Muscle of arm (tissue), 1 donor: ENCODE measurements at regions not wholly inside any gene's neighbourhood (a gene's known extent, or its start where the extent isn't known, plus 50 kb on each side); places are given as distances from the start of the nearest gene placed in this dataset.

Source experiments
- DNase-seq: peaks from one replicate; pipeline ENCODE4 v3.0.0-alpha.2; 2013

GRCh38 chr12:96134200-96134599 lies 60.0 kb upstream of the ELK3 start:
- no peak for DNase-seq

GRCh38 chr12:96136161-96136560 lies 58.0 kb upstream of the ELK3 start:
- DNase-seq, result no peak

GRCh38 chr12:96136725-96137378 lies 57.3 kb upstream of the ELK3 start:
- no peak for DNase-seq

GRCh38 chr12:96140174-96140573 lies 54.0 kb upstream of the ELK3 start:
- DNase-seq, result no peak

- DNase-seq, result no peak
Observed at GRCh38 chr12:96141216-96141912, 52.8 kb upstream of the ELK3 start.

- no peak for DNase-seq
Observed at GRCh38 chr12:96143392-96143791, 50.8 kb upstream of the ELK3 start.

DNA sequence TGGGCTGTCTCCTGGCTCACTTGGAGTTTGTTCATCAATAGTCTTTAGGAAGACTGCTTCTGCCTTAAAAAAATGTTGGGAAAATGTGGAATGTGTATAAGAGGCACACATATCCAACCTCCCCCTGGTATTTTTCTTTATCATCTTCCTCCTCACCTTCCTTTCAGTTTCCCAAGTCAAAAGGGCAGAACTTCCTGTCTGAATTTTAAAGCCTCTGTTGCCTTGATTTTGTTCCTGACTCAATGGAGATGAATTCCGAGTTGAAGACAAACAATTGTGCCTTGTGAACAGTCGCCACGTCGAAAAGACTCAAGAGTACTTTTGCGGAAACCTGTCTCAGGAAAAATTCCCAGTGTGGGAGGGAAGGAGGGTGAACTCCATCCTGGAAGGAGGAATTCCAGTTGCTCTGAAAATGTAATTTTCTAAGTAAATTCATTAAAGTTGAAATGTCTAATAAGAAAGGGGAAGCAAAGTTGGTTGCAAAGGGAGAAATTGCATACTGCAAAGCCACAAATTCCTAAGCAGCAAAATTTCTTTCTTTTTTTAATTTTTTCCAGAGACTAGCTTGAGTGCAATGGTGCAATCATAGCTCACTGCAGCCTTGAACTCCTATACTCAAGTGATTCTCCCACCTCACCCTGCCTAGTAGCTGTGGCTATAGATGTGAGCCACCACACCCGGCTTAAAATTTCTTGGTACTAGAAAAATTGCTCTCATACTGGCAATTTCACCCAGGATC lies 50.2 kb upstream of the ELK3 start:
- no peak for DNase-seq
